PC-9 (cell line): ENCODE measurements at regions not wholly inside any gene's neighbourhood (a gene's known extent, or its start where the extent isn't known, plus 50 kb on each side); places are given as distances from the start of the nearest gene placed in this dataset.
"Not testable (repeated sequence)": the region's sequence is repeated elsewhere in the genome, so short reads cannot be mapped to it uniquely, and the experiment has no call there.

Source experiments
- CTCF ChIP-seq: fragments of 200-600 bp; sonication (generic); conservative IDR thresholded peaks from 2 replicates; pipeline ENCODE4 v1.6.1; 2017; ENCODE audit warnings: mixed run types, antibody characterized with exemption, mild to moderate bottlenecking, moderate library complexity
- EZH2 ChIP-seq: fragments of 200-600 bp; sonication (generic); IDR thresholded peaks from 2 replicates; pipeline ENCODE4 v1.8.0; 2017; ENCODE audit warnings: antibody characterized with exemption, low read depth

GRCh38 chr16:88166209-88166773 is 215.1 kb downstream of the BANP start:
- not testable (repeated sequence) for TF ChIP-seq EZH2, CTCF
